ENCODE measurements at regions not wholly inside any gene's neighbourhood (a gene's known extent, or its start where the extent isn't known, plus 50 kb on each side); places are given as distances from the start of the nearest gene placed in this dataset.

- TF ChIP-seq EZH2 (IDR thresholded peaks at IDR 0.05) (no peak), POLR2AphosphoS5 (IDR thresholded peaks at IDR 0.05; ENCODE audit: borderline replicate concordance, low read depth, low read length) (no peak), FOXP2 (optimal IDR thresholded peaks at IDR 0.05; ENCODE audit: control extremely low read depth, extremely low read length, insufficient read depth) (no peak)
These were observed 108.0 kb upstream of the TRABD2B start for GRCh38 chr1:48105165-48105564.

Measured in SK-N-MC (cell line).